ENCODE measurements at regions not wholly inside any gene's neighbourhood (a gene's known extent, or its start where the extent isn't known, plus 50 kb on each side); places are given as distances from the start of the nearest gene placed in this dataset.

GRCh38 chr5:63118221-63118620, 539.6 kb downstream of the LRRC70 start:
- in situ Hi-C loops (cut with MboI): no loop called here
- RAD21 ChIA-PET (ENCODE audit: unreplicated experiment): no interaction called here

More at GRCh38 chr5:63118221-63118620, 539.6 kb downstream of the LRRC70 start:
- BruUV-seq (replicated peaks): no TSS peak
- Histone ChIP-seq H3K9me3 (replicated peaks; ENCODE audit: control insufficient read depth, insufficient read depth, low read length) (no peaks in the 10 kb centered on the region), H3K27ac (ENCODE audit: control insufficient read depth, insufficient read depth) (no peak overlapping the region), H3K4me2 (ENCODE audit: control insufficient read depth, insufficient read depth) (no peak overlapping the region), H3K27me3 (replicated peaks in 1 of 2; ENCODE audit: control insufficient read depth in 2 of 2, insufficient read depth in 2 of 2, low read length in 1 of 2) (no peaks in the 10 kb centered on the region), H2AFZ (ENCODE audit: control insufficient read depth, low read depth, low read length) (no peak overlapping the region), H3K4me1 (ENCODE audit: control insufficient read depth, insufficient read depth, low read length) (no peaks in the 10 kb centered on the region), H3K79me2 (ENCODE audit: control insufficient read depth, insufficient read depth, low read length) (no peaks in the 10 kb centered on the region), H4K20me1 (ENCODE audit: control insufficient read depth, insufficient read depth) (no peaks in the 10 kb centered on the region), H3K36me3 (ENCODE audit: control insufficient read depth in 2 of 2, insufficient read depth in 2 of 2, low read length in 1 of 2) (no peaks in the 10 kb centered on the region), H3K9ac (ENCODE audit: control insufficient read depth, insufficient read depth, low read length) (no peak overlapping the region), H3K4me3 (no peak overlapping the region)
- ChIA-PET CTCF (no interaction called here), POLR2A (no interaction called here), SMC1A (ENCODE audit: uncharacterized antibody, unreplicated experiment) (no interaction called here)
- DNase-seq (ENCODE audit: low read depth, low spot score) (no peak), FAIRE-seq (no peak), ATAC-seq (no peak)
- WGBS (ENCODE audit: insufficient coverage, insufficient replicate concordance, low lambda C conversion rate, missing lambda C conversion rate): 76% methylated on average over 1 of the region's 1 CpG
- intact Hi-C loops (cut with micrococcal nuclease; ENCODE audit: unreplicated experiment): no loop called here
- TF ChIP-seq YY1 (IDR thresholded peaks at IDR 0.05; ENCODE audit: low read depth, low read length) (no peak), IRF5 (IDR thresholded peaks at IDR 0.05; ENCODE audit: borderline replicate concordance) (no peak), RFX5 (IDR thresholded peaks at IDR 0.05; ENCODE audit: low read depth, low read length) (no peak), NFXL1 (IDR thresholded peaks at IDR 0.05; ENCODE audit: borderline replicate concordance) (no peak), MEF2B (IDR thresholded peaks at IDR 0.05; ENCODE audit: partially characterized antibody, poor library complexity, severe bottlenecking) (no peak), SIN3A (IDR thresholded peaks at IDR 0.05; ENCODE audit: low read depth, low read length) (no peak), BRCA1 (IDR thresholded peaks at IDR 0.05; ENCODE audit: low read depth, low read length) (no peak), JUND (IDR thresholded peaks at IDR 0.05; ENCODE audit: low read depth, low read length) (no peak), SUPT20H (IDR thresholded peaks at IDR 0.05; ENCODE audit: borderline replicate concordance, control insufficient read depth, low read depth, low read length) (no peak), GATAD2B (conservative IDR thresholded peaks at IDR 0.05; ENCODE audit: low read depth) (no peak), MTA2 (IDR thresholded peaks at IDR 0.05; ENCODE audit: low read depth) (no peak), HDAC6 (IDR thresholded peaks at IDR 0.05; ENCODE audit: unreplicated experiment) (no peak), TCF12 (IDR thresholded peaks at IDR 0.05; ENCODE audit: low read depth, low read length) (no peak)
- TF ChIP-seq, protein P1, sequence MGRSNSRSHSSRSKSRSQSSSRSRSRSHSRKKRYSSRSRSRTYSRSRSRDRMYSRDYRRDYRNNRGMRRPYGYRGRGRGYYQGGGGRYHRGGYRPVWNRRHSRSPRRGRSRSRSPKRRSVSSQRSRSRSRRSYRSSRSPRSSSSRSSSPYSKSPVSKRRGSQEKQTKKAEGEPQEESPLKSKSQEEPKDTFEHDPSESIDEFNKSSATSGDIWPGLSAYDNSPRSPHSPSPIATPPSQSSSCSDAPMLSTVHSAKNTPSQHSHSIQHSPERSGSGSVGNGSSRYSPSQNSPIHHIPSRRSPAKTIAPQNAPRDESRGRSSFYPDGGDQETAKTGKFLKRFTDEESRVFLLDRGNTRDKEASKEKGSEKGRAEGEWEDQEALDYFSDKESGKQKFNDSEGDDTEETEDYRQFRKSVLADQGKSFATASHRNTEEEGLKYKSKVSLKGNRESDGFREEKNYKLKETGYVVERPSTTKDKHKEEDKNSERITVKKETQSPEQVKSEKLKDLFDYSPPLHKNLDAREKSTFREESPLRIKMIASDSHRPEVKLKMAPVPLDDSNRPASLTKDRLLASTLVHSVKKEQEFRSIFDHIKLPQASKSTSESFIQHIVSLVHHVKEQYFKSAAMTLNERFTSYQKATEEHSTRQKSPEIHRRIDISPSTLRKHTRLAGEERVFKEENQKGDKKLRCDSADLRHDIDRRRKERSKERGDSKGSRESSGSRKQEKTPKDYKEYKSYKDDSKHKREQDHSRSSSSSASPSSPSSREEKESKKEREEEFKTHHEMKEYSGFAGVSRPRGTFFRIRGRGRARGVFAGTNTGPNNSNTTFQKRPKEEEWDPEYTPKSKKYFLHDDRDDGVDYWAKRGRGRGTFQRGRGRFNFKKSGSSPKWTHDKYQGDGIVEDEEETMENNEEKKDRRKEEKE (IDR thresholded peaks at IDR 0.05): no peak

Measured in GM12878 (cell line).